HepG2 (cell line): ENCODE measurements at regions not wholly inside any gene's neighbourhood (a gene's known extent, or its start where the extent isn't known, plus 50 kb on each side); places are given as distances from the start of the nearest gene placed in this dataset.
A peak's percentile ranks its signal among the peaks of the same experiment; 100 is the strongest.

Experiments used
- EP300 ChIP-seq, 3 experiments: sonication (generic) in 1 of 3; formaldehyde crosslinking in 1 of 3; IDR thresholded peaks; 2 replicates each; pipeline versions ENCODE4 v1.5.1 to v1.6.1; 2011 to 2020; ENCODE audit warnings: low read depth in 2 of 3, low read length in 2 of 3, borderline replicate concordance in 1 of 3, improper control_type of control experiment in 1 of 3, mild to moderate bottlenecking in 1 of 3, missing genetic modification reagents in 1 of 3, moderate library complexity in 1 of 3
- ETV6 ChIP-seq: sonication (generic); formaldehyde crosslinking; conservative IDR thresholded peaks from 2 replicates; pipeline ENCODE4 v1.4.0; 2020; ENCODE audit warnings: missing genetic modification reagents
- FOXA1 ChIP-seq, 2 experiments: fragments of 450-650 bp in 1 of 2; sonication (generic) in 1 of 2; formaldehyde crosslinking in 1 of 2; IDR thresholded peaks; 2 replicates each; pipeline versions ENCODE4 v1.4.0 to v1.6.1; 2016 to 2020; ENCODE audit warnings: missing genetic modification reagents in 1 of 2
- GATA4 ChIP-seq: sonication (generic); IDR thresholded peaks from 2 replicates; pipeline ENCODE4 v1.6.1; 2016; ENCODE audit warnings: antibody characterized with exemption, low read depth, borderline replicate concordance
- HNRNPH1 ChIP-seq: fragments of 200-400 bp; formaldehyde crosslinking; optimal IDR thresholded peaks from 2 replicates; pipeline ENCODE3; 2017; ENCODE audit warnings: mild to moderate bottlenecking, low read depth, low read length
- MNT ChIP-seq: fragments of 450-650 bp; IDR thresholded peaks from 2 replicates; pipeline ENCODE4 v1.6.1; 2016
- NFIC ChIP-seq: IDR thresholded peaks from 2 replicates; pipeline ENCODE4 v1.6.1; 2012; ENCODE audit warnings: mild to moderate bottlenecking, low read length, inconsistent platforms
- POLR2AphosphoS5 ChIP-seq: IDR thresholded peaks from 2 replicates; pipeline ENCODE4 v1.6.1; 2012; ENCODE audit warnings: low read depth, low read length
- PPARG ChIP-seq: conservative IDR thresholded peaks from 2 replicates; pipeline ENCODE4 v1.6.1; 2016; ENCODE audit warnings: missing biosample characterization, missing genetic modification reagents
- RCOR2 ChIP-seq: IDR thresholded peaks from 2 replicates; pipeline ENCODE4 v1.6.1; 2016; ENCODE audit warnings: missing biosample characterization, missing genetic modification reagents
- RFX5 ChIP-seq: IDR thresholded peaks from 2 replicates; pipeline ENCODE4 v1.6.1; 2011; ENCODE audit warnings: low read depth, low read length, improper control_type of control experiment
- SATB2 ChIP-seq: sonication (generic); formaldehyde crosslinking; IDR thresholded peaks from 2 replicates; pipeline ENCODE4 v1.5.0; 2020; ENCODE audit warnings: missing genetic modification reagents
- SOX13 ChIP-seq, 3 experiments: fragments of 450-650 bp in 1 of 3; sonication (generic) in 1 of 3; formaldehyde crosslinking in 1 of 3; IDR thresholded peaks in 2 of 3; conservative IDR thresholded peaks in 1 of 3; 2 replicates each; pipeline versions ENCODE4 v1.5.0 to v1.6.1; 2016 to 2020; ENCODE audit warnings: antibody characterized with exemption in 1 of 3, mild to moderate bottlenecking in 1 of 3, missing compliant biosample characterization in 1 of 3, missing genetic modification reagents in 1 of 3, moderate library complexity in 1 of 3
- TCF7 ChIP-seq: sonication (generic); IDR thresholded peaks from 2 replicates; pipeline ENCODE4 v1.6.1; 2016; ENCODE audit warnings: antibody characterized with exemption, low read depth
- ZBTB42 ChIP-seq: sonication (generic); formaldehyde crosslinking; IDR thresholded peaks from 2 replicates; pipeline ENCODE4 v1.5.0; 2020; ENCODE audit warnings: mild to moderate bottlenecking, missing genetic modification reagents
- ZBTB8A ChIP-seq: sonication (generic); formaldehyde crosslinking; IDR thresholded peaks from 2 replicates; pipeline ENCODE4 v1.4.0; 2020; ENCODE audit warnings: mild to moderate bottlenecking, low read depth, missing genetic modification reagents, borderline replicate concordance
- ZNF142 ChIP-seq: sonication (generic); formaldehyde crosslinking; IDR thresholded peaks from 2 replicates; pipeline ENCODE4 v1.4.0; 2020; ENCODE audit warnings: missing genetic modification reagents
- ZNF782 ChIP-seq: sonication (generic); formaldehyde crosslinking; IDR thresholded peaks from 2 replicates; pipeline ENCODE4 v1.4.0; 2020; ENCODE audit warnings: missing genetic modification reagents, mild to moderate bottlenecking, borderline replicate concordance
- TF ChIP-seq, protein P1 (sequence below): sonication (generic); formaldehyde crosslinking; IDR thresholded peaks from 2 replicates; pipeline ENCODE4 v1.4.0; 2020; ENCODE audit warnings: missing genetic modification reagents, low read depth, mild to moderate bottlenecking, borderline replicate concordance
- TF ChIP-seq, protein P2 (sequence below): sonication (generic); formaldehyde crosslinking; IDR thresholded peaks from 2 replicates; pipeline ENCODE4 v1.4.0; 2020; ENCODE audit warnings: missing genetic modification reagents

- no peak for TF ChIP-seq SOX13 (IDR thresholded peaks at IDR 0.05)
- peak in 1 of 2 experiments; percentile 55; a peak in 1 of 4 replicates for TF ChIP-seq SOX13 (CRISPR knock-in tag; conservative IDR thresholded peaks at IDR 0.05 in 1 of 2, IDR thresholded peaks at IDR 0.05 in 1 of 2)
- TF ChIP-seq, protein P1, sequence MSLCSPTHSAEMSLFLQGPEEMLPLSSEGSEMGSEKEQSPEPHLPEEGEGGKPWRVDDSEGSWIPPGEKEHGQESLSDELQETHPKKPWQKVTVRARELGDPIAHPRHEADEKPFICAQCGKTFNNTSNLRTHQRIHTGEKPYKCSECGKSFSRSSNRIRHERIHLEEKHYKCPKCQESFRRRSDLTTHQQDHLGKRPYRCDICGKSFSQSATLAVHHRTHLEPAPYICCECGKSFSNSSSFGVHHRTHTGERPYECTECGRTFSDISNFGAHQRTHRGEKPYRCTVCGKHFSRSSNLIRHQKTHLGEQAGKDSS (CRISPR knock-in tag): no peak
- no peak for TF ChIP-seq HNRNPH1
- TF ChIP-seq POLR2AphosphoS5: no peak
- TF ChIP-seq RCOR2 (CRISPR knock-in tag): no peak
- TF ChIP-seq TCF7: peak; percentile 63
- TF ChIP-seq ZNF782: no peak
- TF ChIP-seq SATB2: no peak
- no peak for TF ChIP-seq ZBTB42 (CRISPR knock-in tag)
- TF ChIP-seq ETV6: no peak
- TF ChIP-seq EP300 (IDR thresholded peaks at IDR 0.05; ENCODE audit: low read depth in 2 of 2, low read length in 2 of 2): peak in 1 of 2 experiments; percentile 22; a peak in 1 of 4 replicates
- no peak for TF ChIP-seq EP300 (CRISPR knock-in tag; IDR thresholded peaks at IDR 0.05; ENCODE audit: borderline replicate concordance)
- no peak for TF ChIP-seq RFX5
- no peak for TF ChIP-seq FOXA1 (IDR thresholded peaks at IDR 0.05)
- TF ChIP-seq FOXA1 (CRISPR knock-in tag; IDR thresholded peaks at IDR 0.05): peak; percentile 57
- TF ChIP-seq MNT: no peak
- TF ChIP-seq GATA4: 0 out of 2 replicates have a peak, but pooled peaks have one; percentile 25
- TF ChIP-seq PPARG (CRISPR knock-in tag): peak; percentile 58; the same call in 1 of the 2 replicates
- TF ChIP-seq ZBTB8A (CRISPR knock-in tag): no peak
- TF ChIP-seq NFIC: peak; percentile 35; the same call in 1 of the 2 replicates
- TF ChIP-seq ZNF142 (CRISPR knock-in tag): no peak
- TF ChIP-seq, protein P2, sequence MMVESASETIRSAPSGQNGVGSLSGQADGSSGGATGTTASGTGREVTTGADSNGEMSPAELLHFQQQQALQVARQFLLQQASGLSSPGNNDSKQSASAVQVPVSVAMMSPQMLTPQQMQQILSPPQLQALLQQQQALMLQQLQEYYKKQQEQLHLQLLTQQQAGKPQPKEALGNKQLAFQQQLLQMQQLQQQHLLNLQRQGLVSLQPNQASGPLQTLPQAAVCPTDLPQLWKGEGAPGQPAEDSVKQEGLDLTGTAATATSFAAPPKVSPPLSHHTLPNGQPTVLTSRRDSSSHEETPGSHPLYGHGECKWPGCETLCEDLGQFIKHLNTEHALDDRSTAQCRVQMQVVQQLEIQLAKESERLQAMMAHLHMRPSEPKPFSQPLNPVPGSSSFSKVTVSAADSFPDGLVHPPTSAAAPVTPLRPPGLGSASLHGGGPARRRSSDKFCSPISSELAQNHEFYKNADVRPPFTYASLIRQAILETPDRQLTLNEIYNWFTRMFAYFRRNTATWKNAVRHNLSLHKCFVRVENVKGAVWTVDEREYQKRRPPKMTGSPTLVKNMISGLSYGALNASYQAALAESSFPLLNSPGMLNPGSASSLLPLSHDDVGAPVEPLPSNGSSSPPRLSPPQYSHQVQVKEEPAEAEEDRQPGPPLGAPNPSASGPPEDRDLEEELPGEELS: peak; percentile 51; the same call in 1 of the 2 replicates
These were observed 247.8 kb upstream of the CWC22 start (continued) for GRCh38 chr2:180254872-180255271.
